ENCODE measurements at regions not wholly inside any gene's neighbourhood (a gene's known extent, or its start where the extent isn't known, plus 50 kb on each side); places are given as distances from the start of the nearest gene placed in this dataset.

GRCh38 chr16:80123189-80123588 lies 417.6 kb upstream of the DYNLRB2 start:
- H3K27me3 ChIP-seq: no peaks in the 10 kb centered on the region
- H3K4me1 ChIP-seq: no peaks in the 10 kb centered on the region
- H3K27ac ChIP-seq: no peak overlapping the region
- DNase-seq (no peak), ATAC-seq (no peak)
- no peaks in the 10 kb centered on the region for H3K36me3 ChIP-seq
- no peak overlapping the region for H3K4me3 ChIP-seq
- no peak for TF ChIP-seq CTCF (IDR thresholded peaks at IDR 0.05)
- no peaks in the 10 kb centered on the region for H3K9me3 ChIP-seq
- intact Hi-C loops (cut with DNase I): no loop called here

GRCh38 chr16:80122115-80122514 lies 418.7 kb upstream of the DYNLRB2 start:
- Histone ChIP-seq H3K27ac (no peak overlapping the region), H3K36me3 (no peaks in the 10 kb centered on the region), H3K9me3 (no peaks in the 10 kb centered on the region), H3K4me3 (no peak overlapping the region), H3K4me1 (no peaks in the 10 kb centered on the region), H3K27me3 (no peaks in the 10 kb centered on the region)
- intact Hi-C loops (cut with DNase I): no loop called here
- TF ChIP-seq CTCF (IDR thresholded peaks at IDR 0.05): no peak
- DNase-seq (peak in 3 of 4 donors; percentile 34 to 79 (median 74)), ATAC-seq (peak; percentile 14)

GRCh38 chr16:80121522-80121909 lies 419.3 kb upstream of the DYNLRB2 start:
- ATAC-seq: no peak
- intact Hi-C loops (cut with DNase I): no loop called here

GRCh38 chr16:80120899-80121521 lies 419.8 kb upstream of the DYNLRB2 start:
- no peaks in the 10 kb centered on the region for H3K27me3 ChIP-seq
- H3K4me3 ChIP-seq: no peak overlapping the region
- no peaks in the 10 kb centered on the region for H3K36me3 ChIP-seq
- intact Hi-C loops (cut with DNase I): no loop called here
- no peak for TF ChIP-seq CTCF (IDR thresholded peaks at IDR 0.05)
- H3K9me3 ChIP-seq: no peaks in the 10 kb centered on the region
- peak in 1 of 4 donors; percentile 49 for DNase-seq
- H3K4me1 ChIP-seq: no peaks in the 10 kb centered on the region
- no peak for ATAC-seq
- H3K27ac ChIP-seq: no peak overlapping the region

More at GRCh38 chr16:80121522-80121909, 419.3 kb upstream of the DYNLRB2 start:
- Histone ChIP-seq H3K27ac (no peak overlapping the region), H3K4me3 (no peak overlapping the region), H3K36me3 (no peaks in the 10 kb centered on the region), H3K27me3 (no peaks in the 10 kb centered on the region), H3K4me1 (no peaks in the 10 kb centered on the region), H3K9me3 (no peaks in the 10 kb centered on the region)
- TF ChIP-seq CTCF (IDR thresholded peaks at IDR 0.05): no peak
- no peak for DNase-seq

GRCh38 chr16:80117556-80118130 lies 423.1 kb upstream of the DYNLRB2 start:
- H3K4me3 ChIP-seq: no peak overlapping the region
- DNase-seq: peak in 1 of 4 donors; percentile 24
- H3K27me3 ChIP-seq: no peaks in the 10 kb centered on the region
- no peaks in the 10 kb centered on the region for H3K36me3 ChIP-seq
- no peak for TF ChIP-seq CTCF (IDR thresholded peaks at IDR 0.05)
- intact Hi-C loops (cut with DNase I): no loop called here
- no peaks in the 10 kb centered on the region for H3K9me3 ChIP-seq
- no peak for ATAC-seq
- no peaks in the 10 kb centered on the region for H3K4me1 ChIP-seq
- H3K27ac ChIP-seq: no peak overlapping the region

Measured in left lung (tissue), 4 donors.